ENCODE measurements at regions not wholly inside any gene's neighbourhood (a gene's known extent, or its start where the extent isn't known, plus 50 kb on each side); places are given as distances from the start of the nearest gene placed in this dataset.

DNA sequence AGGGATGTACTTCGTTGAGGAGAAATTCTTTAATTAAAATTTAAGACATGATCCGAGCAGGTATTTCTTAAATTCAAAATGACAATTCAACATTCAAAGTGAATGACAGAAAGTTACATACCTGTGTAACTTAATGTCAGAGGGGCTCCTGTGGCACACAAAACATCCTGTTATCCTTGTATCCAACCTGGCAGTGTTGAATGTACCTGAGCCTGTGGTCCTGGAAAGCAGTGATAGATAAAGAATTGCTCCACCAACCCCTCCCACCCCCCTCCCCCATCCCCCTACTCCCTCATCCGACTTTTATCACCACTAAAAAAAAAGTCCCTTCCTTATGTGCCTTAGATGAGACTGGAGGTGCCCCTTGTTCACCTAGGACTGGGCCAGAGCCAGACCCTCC lies 119.4 kb upstream of the ADCY1 start:
- Mint-ChIP-seq H3K27me3 (ENCODE audit: low read depth) (peaks cover 17% of the 10 kb centered on the region), H3K4me1 (peaks cover 19% of the 10 kb centered on the region), H3K9me3 (no peaks in the 10 kb centered on the region), H3K27ac (no peak overlapping the region), H3K4me3 (no peak overlapping the region), H3K36me3 (ENCODE audit: low read depth) (no peaks in the 10 kb centered on the region)
- TF ChIP-seq, protein P1, sequence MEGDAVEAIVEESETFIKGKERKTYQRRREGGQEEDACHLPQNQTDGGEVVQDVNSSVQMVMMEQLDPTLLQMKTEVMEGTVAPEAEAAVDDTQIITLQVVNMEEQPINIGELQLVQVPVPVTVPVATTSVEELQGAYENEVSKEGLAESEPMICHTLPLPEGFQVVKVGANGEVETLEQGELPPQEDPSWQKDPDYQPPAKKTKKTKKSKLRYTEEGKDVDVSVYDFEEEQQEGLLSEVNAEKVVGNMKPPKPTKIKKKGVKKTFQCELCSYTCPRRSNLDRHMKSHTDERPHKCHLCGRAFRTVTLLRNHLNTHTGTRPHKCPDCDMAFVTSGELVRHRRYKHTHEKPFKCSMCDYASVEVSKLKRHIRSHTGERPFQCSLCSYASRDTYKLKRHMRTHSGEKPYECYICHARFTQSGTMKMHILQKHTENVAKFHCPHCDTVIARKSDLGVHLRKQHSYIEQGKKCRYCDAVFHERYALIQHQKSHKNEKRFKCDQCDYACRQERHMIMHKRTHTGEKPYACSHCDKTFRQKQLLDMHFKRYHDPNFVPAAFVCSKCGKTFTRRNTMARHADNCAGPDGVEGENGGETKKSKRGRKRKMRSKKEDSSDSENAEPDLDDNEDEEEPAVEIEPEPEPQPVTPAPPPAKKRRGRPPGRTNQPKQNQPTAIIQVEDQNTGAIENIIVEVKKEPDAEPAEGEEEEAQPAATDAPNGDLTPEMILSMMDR (IDR thresholded peaks at IDR 0.05; ENCODE audit: unreplicated experiment in 3 of 3), result no peak

DNA sequence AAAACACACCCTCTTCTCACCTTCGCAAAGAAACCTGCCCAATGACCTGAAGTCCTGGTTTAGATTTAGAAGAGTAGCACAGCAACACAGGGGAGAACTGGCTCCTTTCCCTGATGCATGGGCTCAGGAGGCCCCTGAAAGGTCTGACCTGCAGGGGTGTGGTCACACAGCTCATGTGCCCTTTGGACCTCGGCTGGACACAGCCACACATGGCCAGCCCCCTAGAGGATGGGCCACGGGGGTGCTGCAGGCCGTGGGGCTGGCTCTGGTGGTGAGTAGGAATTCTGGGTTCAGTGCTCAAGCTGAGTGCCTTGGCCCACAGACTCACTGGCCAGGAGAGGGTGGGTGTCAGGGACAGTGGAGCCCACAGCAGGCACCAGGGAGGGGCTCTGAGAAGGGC lies 118.5 kb upstream of the ADCY1 start:
- Mint-ChIP-seq H3K4me1 (peaks cover 19% of the 10 kb centered on the region), H3K36me3 (ENCODE audit: low read depth) (no peaks in the 10 kb centered on the region), H3K9me3 (no peaks in the 10 kb centered on the region), H3K4me3 (no peak overlapping the region), H3K27ac (no peak overlapping the region), H3K27me3 (ENCODE audit: low read depth) (peaks cover 17% of the 10 kb centered on the region)
- TF ChIP-seq, protein P1 (IDR thresholded peaks at IDR 0.05; ENCODE audit: unreplicated experiment in 3 of 3), result no peak

DNA sequence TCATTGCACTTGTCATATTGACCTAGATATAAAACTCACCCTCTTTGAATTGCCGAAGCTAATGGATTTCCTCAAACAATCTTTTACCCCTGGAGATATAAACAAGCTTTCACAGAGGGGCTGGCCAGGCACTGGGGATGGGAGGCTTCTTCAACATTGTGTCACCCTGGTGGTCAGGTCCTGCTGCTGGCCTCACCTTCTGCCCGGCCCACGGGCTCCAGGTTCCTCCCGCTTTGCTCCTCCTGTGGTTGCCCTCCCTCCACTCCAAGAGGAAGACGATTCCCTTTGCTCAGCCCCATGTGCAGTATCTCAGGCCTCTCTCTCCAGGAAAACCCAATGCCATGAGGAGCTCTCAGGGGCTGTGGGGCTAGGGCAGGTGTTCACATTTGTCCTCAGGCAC lies 118.1 kb upstream of the ADCY1 start:
- TF ChIP-seq, protein P1 (IDR thresholded peaks at IDR 0.05; ENCODE audit: unreplicated experiment in 3 of 3), result no peak

DNA sequence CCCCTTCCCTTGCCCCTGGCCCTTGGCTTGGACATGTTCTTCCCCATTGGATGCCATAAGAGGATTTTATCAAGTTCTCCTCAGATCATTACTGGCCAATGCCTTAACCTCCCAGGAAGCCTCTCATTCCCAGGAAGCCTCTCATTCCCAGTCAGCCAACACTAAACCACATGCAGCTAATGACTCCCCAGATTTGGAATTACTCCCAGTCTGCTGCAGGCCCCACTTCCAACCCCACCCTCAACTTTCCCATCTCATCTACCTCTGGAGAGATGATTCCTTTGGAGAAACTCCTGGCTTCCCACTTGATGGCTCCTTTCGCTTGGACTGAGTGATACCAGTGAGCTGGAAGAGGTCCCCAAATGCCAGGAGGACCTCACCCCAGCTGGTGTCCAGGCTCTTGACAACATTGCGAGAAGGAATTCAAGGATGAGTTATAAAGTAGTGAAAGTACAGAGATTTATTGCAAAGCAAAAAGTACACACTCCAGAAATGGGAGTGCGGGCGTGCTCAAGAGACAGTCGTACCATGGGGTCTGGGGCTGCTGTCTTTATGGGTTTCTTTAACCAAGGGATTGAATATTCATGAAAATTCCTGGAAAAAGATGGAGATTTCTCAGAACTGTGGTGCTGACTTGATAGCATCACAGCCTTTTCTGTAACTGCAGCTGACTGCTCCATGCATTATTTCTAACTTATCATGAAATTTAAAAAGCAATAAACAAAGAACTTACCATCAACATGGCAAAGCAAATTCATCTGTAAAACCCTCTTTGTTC lies 117.2 kb upstream of the ADCY1 start:
- H3K4me3 Mint-ChIP-seq, result no peak overlapping the region
- peak overlapping the region in 1 of 3 experiments; percentile 28 for H3K27ac Mint-ChIP-seq
- H3K9me3 Mint-ChIP-seq, result no peaks in the 10 kb centered on the region
- H3K4me1 Mint-ChIP-seq, result peaks cover 19% of the 10 kb centered on the region
- TF ChIP-seq, protein P1 (IDR thresholded peaks at IDR 0.05; ENCODE audit: unreplicated experiment in 3 of 3), result no peak
- peaks cover 17% of the 10 kb centered on the region for H3K27me3 Mint-ChIP-seq (ENCODE audit: low read depth)
- H3K36me3 Mint-ChIP-seq (ENCODE audit: low read depth), result no peaks in the 10 kb centered on the region

More for the DNA sequence above, 118.1 kb upstream of the ADCY1 start:
- no peak overlapping the region for H3K27ac Mint-ChIP-seq
- no peaks in the 10 kb centered on the region for H3K36me3 Mint-ChIP-seq (ENCODE audit: low read depth)
- peaks cover 17% of the 10 kb centered on the region for H3K27me3 Mint-ChIP-seq (ENCODE audit: low read depth)
- no peak overlapping the region for H3K4me3 Mint-ChIP-seq
- peaks cover 19% of the 10 kb centered on the region for H3K4me1 Mint-ChIP-seq
- H3K9me3 Mint-ChIP-seq, result no peaks in the 10 kb centered on the region

DNA sequence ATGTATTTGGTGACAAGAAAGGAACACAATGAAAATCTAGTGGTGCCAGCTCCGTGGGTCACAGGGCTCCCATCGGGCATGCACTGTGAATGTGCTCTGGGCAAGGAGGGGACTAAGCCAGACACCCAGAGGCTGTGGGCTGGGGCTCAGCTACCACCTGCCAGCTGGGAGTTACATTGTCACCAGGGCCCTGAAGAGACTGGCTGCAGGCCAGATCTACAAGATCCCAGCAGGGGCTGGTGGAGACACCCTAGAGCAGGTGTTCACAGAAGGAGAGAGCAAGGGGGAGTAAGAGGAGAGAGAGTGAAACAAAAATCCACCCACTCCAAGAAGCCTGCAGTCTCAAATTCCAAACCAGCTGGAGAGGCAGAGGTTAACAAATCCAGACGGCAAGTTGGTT lies 116.6 kb upstream of the ADCY1 start:
- Mint-ChIP-seq H3K9me3 (no peaks in the 10 kb centered on the region), H3K4me3 (no peak overlapping the region), H3K27me3 (ENCODE audit: low read depth) (peaks cover 17% of the 10 kb centered on the region), H3K27ac (no peak overlapping the region), H3K4me1 (peaks cover 19% of the 10 kb centered on the region), H3K36me3 (ENCODE audit: low read depth) (no peaks in the 10 kb centered on the region)
- TF ChIP-seq, protein P1 (IDR thresholded peaks at IDR 0.05; ENCODE audit: unreplicated experiment in 3 of 3), result no peak

DNA sequence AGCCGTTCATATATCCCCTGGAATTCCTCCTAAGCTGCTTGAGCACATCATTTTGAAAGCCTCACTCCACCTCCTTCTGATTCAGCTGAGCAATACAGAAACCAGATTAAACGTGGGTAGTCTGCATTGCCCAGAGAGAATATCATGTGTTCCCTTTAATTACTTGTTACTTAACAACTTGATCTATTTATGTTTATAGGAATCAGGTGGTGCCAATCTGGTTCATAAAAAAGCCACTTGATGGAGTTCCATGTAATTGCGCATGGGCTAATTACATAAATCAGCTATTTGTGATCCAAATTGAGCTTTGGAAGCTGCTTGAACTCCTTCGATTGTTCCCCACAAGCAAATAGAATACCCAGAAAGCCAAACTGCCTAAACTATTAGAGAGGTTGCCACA lies 114.7 kb upstream of the ADCY1 start:
- Mint-ChIP-seq H3K27me3 (ENCODE audit: low read depth) (peaks cover 17% of the 10 kb centered on the region), H3K9me3 (peaks cover 7% of the 10 kb centered on the region), H3K4me1 (peaks cover 19% of the 10 kb centered on the region)

More for the DNA sequence above, 114.7 kb upstream of the ADCY1 start:
- H3K27ac Mint-ChIP-seq, result no peak overlapping the region
- no peak overlapping the region for H3K4me3 Mint-ChIP-seq
- H3K36me3 Mint-ChIP-seq (ENCODE audit: low read depth), result no peaks in the 10 kb centered on the region
- TF ChIP-seq, protein P1 (IDR thresholded peaks at IDR 0.05; ENCODE audit: unreplicated experiment in 3 of 3), result no peak

Data from nephron (organoid).